PC-9 (cell line): ENCODE measurements at regions not wholly inside any gene's neighbourhood (a gene's known extent, or its start where the extent isn't known, plus 50 kb on each side); places are given as distances from the start of the nearest gene placed in this dataset.

Source experiments
- EZH2 ChIP-seq: fragments of 200-600 bp; sonication (generic); IDR thresholded peaks from 2 replicates; pipeline ENCODE4 v1.8.0; 2017; ENCODE audit warnings: antibody characterized with exemption, low read depth
- TF ChIP-seq, protein P1 (sequence below): fragments of 200-600 bp; sonication (generic); conservative IDR thresholded peaks from 2 replicates; pipeline ENCODE4 v1.6.1; 2017; ENCODE audit warnings: mixed run types, antibody characterized with exemption, mild to moderate bottlenecking, moderate library complexity

GRCh38 chr4:106503116-106504050, 134.8 kb upstream of the GIMD1 start:
- TF ChIP-seq, protein P1, sequence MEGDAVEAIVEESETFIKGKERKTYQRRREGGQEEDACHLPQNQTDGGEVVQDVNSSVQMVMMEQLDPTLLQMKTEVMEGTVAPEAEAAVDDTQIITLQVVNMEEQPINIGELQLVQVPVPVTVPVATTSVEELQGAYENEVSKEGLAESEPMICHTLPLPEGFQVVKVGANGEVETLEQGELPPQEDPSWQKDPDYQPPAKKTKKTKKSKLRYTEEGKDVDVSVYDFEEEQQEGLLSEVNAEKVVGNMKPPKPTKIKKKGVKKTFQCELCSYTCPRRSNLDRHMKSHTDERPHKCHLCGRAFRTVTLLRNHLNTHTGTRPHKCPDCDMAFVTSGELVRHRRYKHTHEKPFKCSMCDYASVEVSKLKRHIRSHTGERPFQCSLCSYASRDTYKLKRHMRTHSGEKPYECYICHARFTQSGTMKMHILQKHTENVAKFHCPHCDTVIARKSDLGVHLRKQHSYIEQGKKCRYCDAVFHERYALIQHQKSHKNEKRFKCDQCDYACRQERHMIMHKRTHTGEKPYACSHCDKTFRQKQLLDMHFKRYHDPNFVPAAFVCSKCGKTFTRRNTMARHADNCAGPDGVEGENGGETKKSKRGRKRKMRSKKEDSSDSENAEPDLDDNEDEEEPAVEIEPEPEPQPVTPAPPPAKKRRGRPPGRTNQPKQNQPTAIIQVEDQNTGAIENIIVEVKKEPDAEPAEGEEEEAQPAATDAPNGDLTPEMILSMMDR = no peak
- TF ChIP-seq EZH2 = no peak
